HPDE6-E6E7 (cell line): ENCODE measurements at regions not wholly inside any gene's neighbourhood (a gene's known extent, or its start where the extent isn't known, plus 50 kb on each side); places are given as distances from the start of the nearest gene placed in this dataset.

Experiments
- DNase-seq: peaks from one replicate; pipeline ENCODE4 v3.0.0; 2011; ENCODE audit warnings: missing footprints; ENCODE audit errors: extremely low spot score

GRCh38 chr12:43117226-43117930 lies 434.6 kb downstream of the ADAMTS20 start:
- DNase-seq = no peak

- no peak for DNase-seq
Measured at GRCh38 chr12:43115441-43116160, 436.4 kb downstream of the ADAMTS20 start.

GRCh38 chr12:43114316-43114715 lies 437.7 kb downstream of the ADAMTS20 start:
- DNase-seq = no peak

- DNase-seq = no peak
Measured at GRCh38 chr12:43113616-43114015, 438.4 kb downstream of the ADAMTS20 start.

- DNase-seq = no peak
Measured at GRCh38 chr12:43113135-43113534, 438.9 kb downstream of the ADAMTS20 start.

GRCh38 chr12:43112101-43112920 lies 439.7 kb downstream of the ADAMTS20 start:
- DNase-seq = no peak

- DNase-seq = no peak
Measured at GRCh38 chr12:43111608-43112007, 440.4 kb downstream of the ADAMTS20 start.

DNA sequence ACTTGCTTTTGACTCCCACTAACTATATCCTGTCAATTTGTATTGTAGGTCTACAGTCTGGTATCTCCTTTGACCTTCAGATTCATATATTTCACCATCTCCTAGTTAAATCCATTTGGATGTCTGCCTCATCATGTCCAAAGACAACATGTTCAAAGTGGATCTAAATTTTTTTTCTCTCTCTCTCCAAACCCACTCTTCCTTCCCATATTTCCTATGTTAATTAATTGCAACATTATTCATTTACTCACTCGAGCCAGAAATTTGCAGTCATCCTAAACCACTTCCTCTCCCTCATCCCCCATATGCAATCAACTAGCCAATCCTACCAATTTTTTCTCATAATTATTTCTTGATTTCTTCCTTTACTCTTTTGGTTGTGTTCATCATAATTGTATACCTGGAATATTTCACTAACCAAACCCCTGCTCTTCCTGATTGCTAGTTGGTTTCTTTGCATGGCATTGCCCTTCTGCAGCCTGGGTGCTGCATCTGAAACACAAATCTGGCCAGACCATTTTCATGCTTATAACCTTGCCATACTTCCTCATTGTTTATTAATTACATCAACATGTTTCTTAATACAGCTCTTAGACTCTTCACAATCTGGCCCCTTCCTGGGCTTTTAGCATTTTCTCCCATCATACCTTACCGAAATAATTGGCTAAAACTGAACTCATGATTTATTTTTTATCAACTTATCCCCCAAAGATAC lies 442.2 kb downstream of the ADAMTS20 start:
- no peak for DNase-seq

- no peak for DNase-seq
Measured at GRCh38 chr12:43108656-43109055, 443.3 kb downstream of the ADAMTS20 start.

DNA sequence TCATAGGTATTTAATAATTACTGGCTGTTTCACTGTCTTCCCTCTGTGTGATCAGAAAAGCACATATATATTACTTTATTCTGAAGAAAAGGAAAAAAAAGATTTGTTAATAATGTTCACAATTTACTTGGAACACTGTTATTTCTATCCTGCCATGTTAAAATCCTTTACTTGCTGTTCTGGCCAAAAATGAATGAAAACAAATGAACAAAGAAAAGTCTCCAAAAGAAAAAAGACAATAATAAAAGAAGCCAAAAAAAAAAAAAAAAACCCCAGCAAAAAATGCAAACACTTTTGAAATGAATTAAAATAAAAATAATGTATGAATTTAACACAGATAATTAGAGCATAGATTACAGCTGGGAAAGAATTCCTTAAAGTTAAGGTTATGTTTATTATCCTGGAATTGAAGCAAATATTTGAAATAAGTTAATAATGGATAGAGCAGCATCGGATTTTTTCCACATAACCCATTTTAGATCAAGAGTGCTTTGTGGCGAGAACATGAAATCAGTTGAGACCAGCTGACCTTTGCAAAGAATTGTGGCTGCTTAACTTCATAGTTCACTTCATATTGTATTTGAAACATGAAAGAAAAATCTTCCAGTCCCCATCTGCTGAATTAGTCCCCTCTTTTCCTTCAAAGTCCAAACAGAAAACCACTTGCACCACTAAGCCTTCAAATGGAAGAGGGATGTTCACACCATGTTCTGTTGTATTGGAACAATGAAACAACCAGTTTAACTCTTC lies 444.8 kb downstream of the ADAMTS20 start:
- no peak for DNase-seq

DNA sequence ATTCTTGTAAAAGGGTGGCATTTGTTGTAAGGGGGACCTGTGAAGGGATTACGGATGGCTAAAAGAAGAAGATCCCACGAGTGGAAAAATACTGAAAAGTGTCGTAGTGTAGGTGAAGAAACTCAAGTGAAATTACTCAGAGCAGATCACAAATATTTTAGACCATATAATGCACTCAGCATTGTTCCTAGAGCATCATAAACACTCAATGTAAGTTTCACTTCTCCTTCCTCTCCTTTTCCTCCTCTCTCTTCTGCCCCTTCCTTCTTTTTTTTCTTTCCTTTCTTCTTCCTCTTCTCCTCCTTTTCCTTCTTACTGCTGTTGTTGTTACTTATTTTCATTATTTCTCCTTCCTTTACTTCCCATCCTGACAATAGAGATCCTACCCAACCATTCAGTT lies 445.6 kb downstream of the ADAMTS20 start:
- no peak for DNase-seq

DNA sequence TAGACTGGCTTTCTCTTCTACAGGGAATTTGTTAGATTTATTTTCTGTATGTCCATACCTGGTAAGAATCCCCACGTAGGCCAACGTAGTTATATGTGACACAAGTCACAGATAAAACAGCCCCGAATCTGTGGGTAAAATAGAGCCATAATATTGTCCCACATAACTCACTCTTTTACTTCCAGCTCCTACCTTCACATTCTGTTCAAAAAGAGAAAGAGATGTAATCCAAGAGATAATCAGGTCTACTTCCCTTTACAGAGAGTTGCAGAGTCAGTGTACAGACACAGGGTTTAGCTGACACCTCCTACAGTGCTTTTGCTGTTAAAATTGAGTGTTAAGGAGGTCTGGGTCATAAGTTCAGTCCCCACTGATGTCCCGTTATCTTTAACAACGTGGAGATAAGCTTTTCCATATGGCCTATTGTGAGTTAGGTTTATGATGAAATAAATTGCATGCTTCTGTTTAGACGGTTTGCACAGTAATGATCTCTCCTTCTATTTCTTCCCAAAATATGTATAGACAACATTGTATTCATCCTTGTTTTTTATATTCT lies 446.5 kb downstream of the ADAMTS20 start:
- DNase-seq = no peak

DNA sequence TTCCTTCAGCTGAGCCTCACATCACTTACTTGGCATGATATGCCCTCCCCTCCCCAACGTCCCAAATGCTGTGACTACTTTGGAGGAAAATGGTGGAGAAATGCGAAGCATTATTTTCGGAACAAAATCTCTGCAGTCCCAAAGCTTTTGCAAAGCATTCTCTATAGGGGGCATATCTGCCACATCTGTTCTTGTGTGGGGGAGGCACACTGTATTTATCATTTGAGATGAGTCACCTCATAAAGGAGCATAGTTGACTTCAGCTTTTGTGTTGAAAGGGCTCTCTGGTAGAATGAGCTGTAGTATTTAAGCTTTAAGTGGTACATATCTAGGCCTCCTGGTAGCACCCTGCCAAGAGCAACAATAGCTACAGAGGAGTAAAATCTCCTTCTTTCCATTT lies 447.5 kb downstream of the ADAMTS20 start:
- DNase-seq = no peak

GRCh38 chr12:43103866-43104265 lies 448.1 kb downstream of the ADAMTS20 start:
- no peak for DNase-seq

- no peak for DNase-seq
Measured at GRCh38 chr12:43102546-43103264, 449.3 kb downstream of the ADAMTS20 start.

DNA sequence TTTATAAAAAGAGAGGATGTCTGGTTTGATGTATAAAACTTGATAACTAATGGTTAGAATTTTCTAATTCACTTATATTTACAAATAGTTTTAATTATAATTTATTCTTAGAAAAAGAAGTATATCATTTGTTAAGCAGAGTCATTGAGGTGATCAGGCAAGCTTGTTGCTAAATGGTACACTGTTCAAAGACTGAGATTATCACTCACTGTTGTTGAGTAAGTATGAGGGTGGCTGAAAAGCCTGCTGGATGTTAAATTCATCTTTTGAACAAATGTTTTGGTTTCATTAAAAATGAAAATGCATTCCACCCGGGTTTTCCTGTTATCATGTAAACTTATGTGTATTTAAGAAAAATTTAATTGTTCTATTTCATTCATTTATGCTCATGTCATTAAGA lies 451.8 kb downstream of the ADAMTS20 start:
- DNase-seq = no peak

- no peak for DNase-seq
Measured at GRCh38 chr12:43099691-43100163, 452.3 kb downstream of the ADAMTS20 start.

DNA sequence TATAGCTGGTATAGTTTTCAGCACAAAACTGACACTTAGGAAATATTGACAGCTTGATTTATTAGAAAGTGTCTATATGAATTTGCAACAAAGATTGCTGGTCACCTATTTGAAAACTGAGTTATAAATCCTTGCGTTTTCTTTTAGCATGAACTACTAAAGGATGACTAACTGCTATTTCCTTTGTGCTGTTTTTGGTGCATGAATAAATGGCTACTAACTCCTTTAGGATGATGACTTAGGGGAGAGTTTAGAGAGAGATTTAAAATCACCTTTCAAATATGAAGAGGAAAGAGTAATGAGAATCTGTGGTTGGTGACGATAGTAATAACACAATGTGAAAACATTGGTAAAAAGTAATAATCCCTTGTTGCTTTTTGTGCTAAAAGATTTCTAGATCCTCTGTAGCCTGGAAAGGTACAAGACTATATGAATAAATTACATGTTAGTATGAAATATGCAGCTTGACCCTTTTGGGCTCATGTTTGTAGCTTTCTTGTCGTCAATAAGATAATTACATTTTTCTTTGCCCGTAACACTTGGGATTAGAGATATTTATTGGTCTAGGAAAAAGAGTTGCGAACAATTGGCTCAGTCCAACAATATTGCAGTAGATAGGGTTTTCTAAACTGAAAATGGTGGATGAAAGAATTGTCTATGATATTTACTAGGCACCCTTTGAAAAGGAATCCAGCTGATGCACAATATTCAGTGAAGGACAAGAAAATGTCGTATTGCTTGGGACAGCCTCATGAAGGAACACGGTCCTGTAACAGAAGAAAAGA lies 453.0 kb downstream of the ADAMTS20 start:
- DNase-seq = no peak

DNA sequence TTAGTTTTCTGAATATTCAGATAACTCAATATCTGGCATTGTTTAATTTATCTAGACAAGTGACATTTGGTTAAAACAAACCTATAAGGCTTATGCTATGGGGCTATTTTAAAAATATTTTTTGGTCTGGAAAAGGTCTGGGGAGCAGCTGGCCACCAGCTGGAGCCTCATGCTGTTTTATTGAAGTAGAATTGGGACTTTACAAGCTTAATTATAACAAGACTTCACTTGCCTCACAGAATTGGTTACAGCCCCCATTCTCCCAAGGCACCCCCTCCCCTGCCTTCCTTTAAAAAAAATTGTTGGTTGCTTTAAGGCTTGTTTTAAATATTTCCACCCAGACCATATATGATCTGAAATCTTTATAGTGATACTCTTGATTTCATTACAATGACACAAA lies 453.9 kb downstream of the ADAMTS20 start:
- no peak for DNase-seq
